A673 (cell line): ENCODE measurements at regions not wholly inside any gene's neighbourhood (a gene's known extent, or its start where the extent isn't known, plus 50 kb on each side); places are given as distances from the start of the nearest gene placed in this dataset.

ENCODE experiments used
- EZH2 ChIP-seq: fragments of 200-600 bp; sonication (generic); IDR thresholded peaks from 2 replicates; pipeline ENCODE4 v1.6.1; 2017; ENCODE audit warnings: borderline replicate concordance, low read depth, mild to moderate bottlenecking, mixed read lengths, antibody characterized with exemption, low read length; ENCODE audit not compliant: poor library complexity, severe bottlenecking
- TF ChIP-seq, protein P1 (sequence below): fragments of 300-800, 200-600 bp; sonication (generic); conservative IDR thresholded peaks from 2 replicates; pipeline ENCODE4 v1.5.1; 2017; ENCODE audit warnings: low read depth, mild to moderate bottlenecking, antibody characterized with exemption, low read length, moderate library complexity, mixed read lengths

DNA sequence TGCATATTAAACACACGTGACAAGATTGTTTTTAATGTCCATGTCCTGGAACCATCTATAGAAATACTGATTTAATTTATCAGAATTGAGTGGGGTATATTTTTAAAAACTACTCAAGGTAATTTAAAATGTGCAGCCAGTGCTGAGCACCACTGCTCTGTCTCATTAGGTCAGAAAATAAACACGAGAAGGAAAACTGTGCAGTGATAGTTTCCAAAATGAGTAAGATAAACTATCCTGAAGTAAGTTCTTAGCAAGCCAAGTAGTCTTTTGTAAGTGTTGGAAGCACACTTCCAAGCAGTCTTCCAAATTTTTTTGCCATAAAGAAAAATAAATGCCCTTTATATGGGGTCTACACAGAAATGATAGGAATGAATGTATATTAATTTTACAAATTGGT lies 93.8 kb upstream of the DNAJC10 start:
- TF ChIP-seq, protein P1, sequence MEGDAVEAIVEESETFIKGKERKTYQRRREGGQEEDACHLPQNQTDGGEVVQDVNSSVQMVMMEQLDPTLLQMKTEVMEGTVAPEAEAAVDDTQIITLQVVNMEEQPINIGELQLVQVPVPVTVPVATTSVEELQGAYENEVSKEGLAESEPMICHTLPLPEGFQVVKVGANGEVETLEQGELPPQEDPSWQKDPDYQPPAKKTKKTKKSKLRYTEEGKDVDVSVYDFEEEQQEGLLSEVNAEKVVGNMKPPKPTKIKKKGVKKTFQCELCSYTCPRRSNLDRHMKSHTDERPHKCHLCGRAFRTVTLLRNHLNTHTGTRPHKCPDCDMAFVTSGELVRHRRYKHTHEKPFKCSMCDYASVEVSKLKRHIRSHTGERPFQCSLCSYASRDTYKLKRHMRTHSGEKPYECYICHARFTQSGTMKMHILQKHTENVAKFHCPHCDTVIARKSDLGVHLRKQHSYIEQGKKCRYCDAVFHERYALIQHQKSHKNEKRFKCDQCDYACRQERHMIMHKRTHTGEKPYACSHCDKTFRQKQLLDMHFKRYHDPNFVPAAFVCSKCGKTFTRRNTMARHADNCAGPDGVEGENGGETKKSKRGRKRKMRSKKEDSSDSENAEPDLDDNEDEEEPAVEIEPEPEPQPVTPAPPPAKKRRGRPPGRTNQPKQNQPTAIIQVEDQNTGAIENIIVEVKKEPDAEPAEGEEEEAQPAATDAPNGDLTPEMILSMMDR: no peak
- no peak for TF ChIP-seq EZH2
